BJ (cell line): ENCODE measurements at regions not wholly inside any gene's neighbourhood (a gene's known extent, or its start where the extent isn't known, plus 50 kb on each side); places are given as distances from the start of the nearest gene placed in this dataset.

Experiments
- CTCF ChIA-PET: fragments of 350-600 bp; formaldehyde crosslinking; extraction: SDS; loops from one replicate; lab custom pipeline; 2021; ENCODE audit warnings: antibody characterized with exemption, inconsistent platforms; lab: Yijun Ruan, JAX
- POLR2A ChIA-PET: fragments of 300-600 bp; sonication (Branson Sonifier 250); formaldehyde crosslinking; extraction: SDS; loops from one replicate; lab custom pipeline; 2021; ENCODE audit warnings: antibody characterized with exemption; lab: Charles Lee
- DNase-seq: peaks from one replicate; pipeline ENCODE4 v3.0.0-alpha.2; 2011; ENCODE audit warnings: low read depth
- H3K27me3 ChIP-seq: 2 replicates; pipeline ENCODE4 v1.6.0; 2011; ENCODE audit warnings: low read length; ENCODE audit not compliant: control insufficient read depth, insufficient read depth
- H3K36me3 ChIP-seq: 2 replicates; pipeline ENCODE4 v1.5.1; 2011; ENCODE audit warnings: low read length; ENCODE audit not compliant: control insufficient read depth, insufficient read depth
- H3K4me3 ChIP-seq: 2 replicates; pipeline ENCODE4 v1.5.1; 2011; ENCODE audit warnings: low read depth, mild to moderate bottlenecking, control low read depth, low read length
- TF ChIP-seq, protein P1 (sequence below): IDR thresholded peaks from 2 replicates; pipeline ENCODE4 v1.5.1; 2011; ENCODE audit warnings: low read depth, mild to moderate bottlenecking, control low read depth, inconsistent platforms, low read length, moderate library complexity; ENCODE audit not compliant: insufficient read depth

DNA sequence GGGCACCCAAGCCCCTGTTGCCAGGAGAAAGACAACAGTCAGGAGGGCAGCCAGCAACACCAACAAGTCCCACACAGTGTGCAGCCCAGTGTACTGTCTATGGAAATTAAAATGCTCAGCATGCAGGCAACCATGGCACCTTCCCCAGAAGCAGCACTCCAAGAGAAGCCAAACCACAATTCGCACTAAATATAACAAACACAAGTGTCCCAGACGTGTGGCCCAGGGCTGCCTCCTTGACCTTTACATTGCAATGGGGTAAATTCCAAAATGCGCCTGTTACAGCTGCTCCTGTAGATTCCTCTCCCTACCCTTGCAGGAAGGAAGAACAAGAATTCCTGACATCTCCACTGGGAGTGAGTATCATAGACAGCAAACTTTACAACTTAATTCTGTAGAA is 292.8 kb upstream of the USP9Y start:
- TF ChIP-seq, protein P1, sequence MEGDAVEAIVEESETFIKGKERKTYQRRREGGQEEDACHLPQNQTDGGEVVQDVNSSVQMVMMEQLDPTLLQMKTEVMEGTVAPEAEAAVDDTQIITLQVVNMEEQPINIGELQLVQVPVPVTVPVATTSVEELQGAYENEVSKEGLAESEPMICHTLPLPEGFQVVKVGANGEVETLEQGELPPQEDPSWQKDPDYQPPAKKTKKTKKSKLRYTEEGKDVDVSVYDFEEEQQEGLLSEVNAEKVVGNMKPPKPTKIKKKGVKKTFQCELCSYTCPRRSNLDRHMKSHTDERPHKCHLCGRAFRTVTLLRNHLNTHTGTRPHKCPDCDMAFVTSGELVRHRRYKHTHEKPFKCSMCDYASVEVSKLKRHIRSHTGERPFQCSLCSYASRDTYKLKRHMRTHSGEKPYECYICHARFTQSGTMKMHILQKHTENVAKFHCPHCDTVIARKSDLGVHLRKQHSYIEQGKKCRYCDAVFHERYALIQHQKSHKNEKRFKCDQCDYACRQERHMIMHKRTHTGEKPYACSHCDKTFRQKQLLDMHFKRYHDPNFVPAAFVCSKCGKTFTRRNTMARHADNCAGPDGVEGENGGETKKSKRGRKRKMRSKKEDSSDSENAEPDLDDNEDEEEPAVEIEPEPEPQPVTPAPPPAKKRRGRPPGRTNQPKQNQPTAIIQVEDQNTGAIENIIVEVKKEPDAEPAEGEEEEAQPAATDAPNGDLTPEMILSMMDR = no peak
- Histone ChIP-seq H3K36me3 (no peaks in the 10 kb centered on the region), H3K4me3 (no peak overlapping the region), H3K27me3 (no peaks in the 10 kb centered on the region)
- ChIA-PET CTCF (no interaction called here), POLR2A (no interaction called here)
- no peak for DNase-seq

DNA sequence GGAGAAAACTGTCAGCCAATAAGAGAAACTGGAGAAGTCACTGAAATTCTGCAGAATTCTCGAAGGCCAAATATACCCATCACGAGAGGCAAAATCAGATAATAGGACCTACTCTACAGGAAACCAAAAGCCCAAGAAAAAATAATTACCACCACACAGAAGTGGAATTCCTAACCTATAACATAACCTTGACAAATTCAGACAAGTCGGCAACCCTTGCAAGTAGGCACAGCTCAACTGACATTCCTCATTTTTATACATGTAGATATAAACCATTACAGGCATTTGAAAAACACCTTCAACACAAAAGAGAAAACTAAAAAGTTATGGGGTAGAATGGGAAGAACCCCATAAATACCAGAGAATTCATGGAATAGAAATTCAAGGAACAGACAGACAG is 290.3 kb upstream of the USP9Y start:
- ChIA-PET POLR2A (no interaction called here), CTCF (interaction anchor here (0.6 kb wide), 1 partner anchor 26 kb away, joined by 3 read pairs; no protein-coding TSS in a partner anchor)
- Histone ChIP-seq H3K36me3 (no peaks in the 10 kb centered on the region), H3K27me3 (no peaks in the 10 kb centered on the region), H3K4me3 (no peak overlapping the region)
- TF ChIP-seq, protein P1 = no peak
- DNase-seq = no peak

DNA sequence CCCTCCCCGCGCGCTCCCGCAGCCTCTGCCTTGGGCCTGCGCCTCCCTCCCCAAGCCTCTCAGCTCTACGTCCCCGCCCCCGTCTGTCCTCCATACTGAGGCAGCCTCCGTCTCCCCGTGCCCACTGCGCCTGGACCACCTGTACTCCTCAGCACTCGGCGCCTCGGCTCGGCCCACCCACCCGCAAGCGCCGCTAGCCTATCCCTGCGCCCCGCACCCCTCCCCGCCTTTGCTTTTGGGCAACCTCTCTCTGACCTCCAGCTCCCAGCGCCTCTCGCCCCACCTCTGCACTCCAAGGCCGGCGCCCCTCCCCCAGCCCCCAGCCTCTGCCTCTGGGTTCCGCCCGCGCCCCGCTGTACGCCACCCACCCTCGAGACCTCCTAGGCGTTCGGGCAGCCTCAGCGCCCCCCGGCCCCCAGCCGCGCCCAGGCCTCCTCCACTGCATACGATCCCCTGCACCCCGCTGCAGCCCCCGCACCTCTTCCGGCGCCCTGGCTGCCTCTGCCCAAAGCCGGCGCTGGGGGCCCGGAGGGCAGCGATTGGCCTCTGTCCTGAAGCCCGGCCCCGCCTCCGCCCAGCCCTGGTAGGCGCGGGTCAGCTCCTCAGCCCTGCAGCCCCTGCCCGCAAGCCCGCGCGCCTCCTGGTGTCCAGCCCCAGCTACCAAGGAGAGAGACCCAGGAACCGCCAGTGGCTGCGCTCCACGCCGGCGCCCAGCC is 279.8 kb upstream of the USP9Y start:
- H3K4me3 ChIP-seq = peak overlapping the region; percentile 40
- POLR2A ChIA-PET = no interaction called here

DNA sequence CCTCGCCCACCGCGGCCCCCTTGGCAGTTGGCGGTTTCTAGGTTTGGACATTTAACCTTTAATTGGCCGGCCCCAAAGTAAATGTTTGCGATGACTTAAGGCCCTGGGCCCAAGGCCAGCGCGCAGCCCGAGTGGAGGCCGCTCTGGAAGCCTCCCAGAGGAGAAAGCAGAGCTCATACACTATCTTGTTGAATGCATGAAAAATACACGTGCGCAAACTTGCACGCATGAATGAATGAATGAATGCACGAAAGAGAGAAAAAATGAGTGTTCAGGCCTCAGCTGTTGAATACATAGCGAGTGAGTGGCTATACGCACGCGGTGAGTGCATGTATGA is 279.3 kb upstream of the USP9Y start:
- DNase-seq = no peak
- ChIA-PET CTCF (no interaction called here), POLR2A (no interaction called here)
- Histone ChIP-seq H3K36me3 (no peaks in the 10 kb centered on the region), H3K27me3 (no peaks in the 10 kb centered on the region), H3K4me3 (peak overlapping the region; percentile 40)
- TF ChIP-seq, protein P1 = no peak

More for the DNA sequence above, 279.8 kb upstream of the USP9Y start:
- DNase-seq = no peak
- CTCF ChIA-PET = no interaction called here
- Histone ChIP-seq H3K36me3 (no peaks in the 10 kb centered on the region), H3K27me3 (no peaks in the 10 kb centered on the region)
- TF ChIP-seq, protein P1 = peak; percentile 32; the same call in 1 of the 2 replicates

DNA sequence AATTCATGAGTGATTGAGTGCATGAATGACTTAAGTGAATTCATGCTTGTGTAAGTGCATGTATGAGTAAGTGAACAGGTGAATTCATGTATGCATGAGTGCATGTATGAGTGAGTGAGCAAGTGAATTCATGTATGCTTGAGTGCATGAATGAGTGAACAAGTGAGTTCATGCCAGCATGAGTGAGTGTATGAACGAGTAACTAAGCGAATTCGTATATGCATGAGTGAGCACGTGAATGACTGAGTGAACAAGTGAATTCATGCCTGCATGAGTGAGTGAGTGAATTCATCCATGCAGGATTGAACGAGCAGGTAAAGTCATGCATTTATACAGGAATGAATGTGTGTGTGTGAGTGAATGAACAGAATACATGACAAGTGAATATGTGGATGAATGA is 278.5 kb upstream of the USP9Y start:
- POLR2A ChIA-PET = no interaction called here
- CTCF ChIA-PET = no interaction called here

More for the DNA sequence above, 278.5 kb upstream of the USP9Y start:
- Histone ChIP-seq H3K4me3 (no peak overlapping the region), H3K27me3 (no peaks in the 10 kb centered on the region), H3K36me3 (no peaks in the 10 kb centered on the region)
- TF ChIP-seq, protein P1 = no peak
- DNase-seq = no peak
